GM12878 (cell line): ENCODE measurements at regions not wholly inside any gene's neighbourhood (a gene's known extent, or its start where the extent isn't known, plus 50 kb on each side); places are given as distances from the start of the nearest gene placed in this dataset.

Experiments used
- ATAC-seq: fragments of 200-7000 bp; cut with Tn5 transposase; 3 replicates; pipeline ENCODE4 v1.9.1; 2020; ENCODE audit warnings: mild to moderate bottlenecking, moderate library complexity
- BruUV-seq: library from RNA; stranded (reverse); fragments of 400-500 nt; replicated peaks from 2 replicates; lab custom pipeline; 2021; lab: Mats Ljungman, UMichigan
- CTCF ChIA-PET: fragments of 300-600 bp; sonication (Branson Sonifier 250); formaldehyde crosslinking; extraction: SDS; loops from one replicate; lab custom pipeline; 2021; ENCODE audit warnings: inconsistent platforms; lab: Yijun Ruan, JAX
- POLR2A ChIA-PET: fragments of 350-600 bp; formaldehyde crosslinking; extraction: SDS; loops from one replicate; lab custom pipeline; 2021; ENCODE audit warnings: inconsistent platforms; lab: Charles Lee
- RAD21 ChIA-PET: fragments of 300-600 bp; sonication (Branson Sonifier 250); formaldehyde crosslinking; loops from one replicate; lab custom pipeline; 2023; ENCODE audit warnings: antibody characterized with exemption; ENCODE audit not compliant: unreplicated experiment; lab: Charles Lee
- SMC1A ChIA-PET: fragments of 300-600 bp; sonication (Branson Sonifier 250); formaldehyde crosslinking; loops from one replicate; lab custom pipeline; 2023; ENCODE audit not compliant: unreplicated experiment, uncharacterized antibody; lab: Charles Lee
- DNase-seq: peaks from one replicate; pipeline ENCODE4 v3.0.0-alpha.2; 2011; ENCODE audit warnings: low read depth, low spot score
- FAIRE-seq: peaks from 3 replicates; lab custom pipeline; 2011; peaks lifted over from hg19 to GRCh38; lab: Jason Lieb, UNC
- H2AFZ ChIP-seq: 2 replicates; pipeline ENCODE4 v1.6.0; 2011; ENCODE audit warnings: low read depth, low read length, control low read depth; ENCODE audit not compliant: control insufficient read depth
- H3K27ac ChIP-seq: 2 replicates; pipeline ENCODE4 v1.5.1; 2011; ENCODE audit warnings: control low read depth; ENCODE audit not compliant: control insufficient read depth, insufficient read depth
- H3K27me3 ChIP-seq, 2 experiments: replicated peaks in 1 of 2; 2 replicates each; pipeline versions ENCODE4 v1.6.0 to v1.6.1; 2011; ENCODE audit warnings: low read length in 1 of 2; ENCODE audit not compliant: control insufficient read depth in 2 of 2, insufficient read depth in 2 of 2
- H3K36me3 ChIP-seq, 2 experiments: 2 replicates each; pipeline ENCODE4 v1.5.1; 2011; ENCODE audit warnings: low read length in 1 of 2; ENCODE audit not compliant: control insufficient read depth in 2 of 2, insufficient read depth in 2 of 2
- H3K4me1 ChIP-seq: 2 replicates; pipeline ENCODE4 v1.6.1; 2011; ENCODE audit warnings: mild to moderate bottlenecking, low read length, moderate library complexity, mixed read lengths; ENCODE audit not compliant: control insufficient read depth, insufficient read depth
- H3K4me2 ChIP-seq: 2 replicates; pipeline ENCODE4 v1.6.0; 2011; ENCODE audit warnings: control low read depth; ENCODE audit not compliant: control insufficient read depth, insufficient read depth
- H3K4me3 ChIP-seq: fragments of 200-600 bp; sonication (generic); 2 replicates; pipeline ENCODE4 v1.5.1; 2016
- H3K79me2 ChIP-seq: 2 replicates; pipeline ENCODE4 v1.6.0; 2011; ENCODE audit warnings: low read length; ENCODE audit not compliant: control insufficient read depth, insufficient read depth
- H3K9ac ChIP-seq: 2 replicates; pipeline ENCODE4 v1.8.0; 2011; ENCODE audit warnings: low read length, control low read depth, mixed read lengths; ENCODE audit not compliant: control insufficient read depth, insufficient read depth
- H3K9me3 ChIP-seq: replicated peaks from 3 replicates; pipeline ENCODE4 v1.5.1; 2011; ENCODE audit warnings: mild to moderate bottlenecking, low read length; ENCODE audit not compliant: control insufficient read depth, insufficient read depth
- H4K20me1 ChIP-seq: 2 replicates; pipeline ENCODE4 v1.6.0; 2011; ENCODE audit not compliant: control insufficient read depth, insufficient read depth
- BRCA1 ChIP-seq: IDR thresholded peaks from 2 replicates; pipeline ENCODE4 v1.6.1; 2011; ENCODE audit warnings: low read depth, low read length, improper control_type of control experiment
- CEBPZ ChIP-seq: fragments of 150-350 bp; IDR thresholded peaks from 2 replicates; pipeline ENCODE4 v1.6.1; 2016; ENCODE audit warnings: low read depth, low read length
- CHD2 ChIP-seq: IDR thresholded peaks from 2 replicates; pipeline ENCODE4 v1.6.1; 2011; ENCODE audit warnings: low read depth, low read length, improper control_type of control experiment, borderline replicate concordance
- EGR1 ChIP-seq, 2 experiments: IDR thresholded peaks; 1 replicate in 1 of 2; 2 replicates in 1 of 2; pipeline ENCODE4 v1.6.1; 2011 to 2012; ENCODE audit warnings: low read depth in 2 of 2, low read length in 2 of 2, borderline replicate concordance in 1 of 2, mild to moderate bottlenecking in 1 of 2, moderate library complexity in 1 of 2
- GABPA ChIP-seq: IDR thresholded peaks from 2 replicates; pipeline ENCODE4 v1.6.1; 2014; ENCODE audit warnings: antibody characterized with exemption, low read depth, mild to moderate bottlenecking, inconsistent platforms
- IRF4 ChIP-seq: IDR thresholded peaks from 2 replicates; pipeline ENCODE4 v1.6.1; 2011; ENCODE audit warnings: low read depth, low read length
- NFXL1 ChIP-seq: fragments of 450-650 bp; IDR thresholded peaks from 2 replicates; pipeline ENCODE4 v1.6.1; 2017; ENCODE audit warnings: antibody characterized with exemption, mild to moderate bottlenecking, borderline replicate concordance
- NFYA ChIP-seq: IDR thresholded peaks from 2 replicates; pipeline ENCODE4 v1.6.1; 2011; ENCODE audit warnings: low read depth, mild to moderate bottlenecking, low read length, improper control_type of control experiment, borderline replicate concordance
- RELB ChIP-seq: fragments of 450-650 bp; IDR thresholded peaks from 2 replicates; pipeline ENCODE4 v1.6.1; 2017; ENCODE audit warnings: low read depth, mild to moderate bottlenecking, moderate library complexity
- TCF3 ChIP-seq: IDR thresholded peaks from 2 replicates; pipeline ENCODE4 v1.6.1; 2012; ENCODE audit warnings: low read depth, mild to moderate bottlenecking, low read length, borderline replicate concordance; ENCODE audit not compliant: insufficient read depth
- USF1 ChIP-seq: IDR thresholded peaks from 2 replicates; pipeline ENCODE4 v1.6.1; 2011; ENCODE audit warnings: borderline replicate concordance, low read depth, mild to moderate bottlenecking, moderate library complexity, mixed read lengths, low read length; ENCODE audit not compliant: insufficient read depth; ENCODE audit errors: extremely low read length
- ZBTB4 ChIP-seq: fragments of 450-650 bp; formaldehyde crosslinking; IDR thresholded peaks from 2 replicates; pipeline ENCODE4 v1.4.0; 2022; ENCODE audit warnings: mild to moderate bottlenecking, moderate library complexity
- in situ Hi-C: fragments of 300-500 bp; cut with MboI; formaldehyde crosslinking; loops from 9 replicates; pipeline ENCODE4 v1.14.3; 2018; ENCODE audit warnings: mixed read lengths
- intact Hi-C: fragments of 100-400 bp; cut with micrococcal nuclease; formaldehyde crosslinking; loops from one replicate; pipeline ENCODE4 v1.14.2; 2022; ENCODE audit not compliant: unreplicated experiment

- TF ChIP-seq RELB (no peak), USF1 (no peak), GABPA (no peak), NFYA (no peak), IRF4 (no peak), ZBTB4 (CRISPR knock-in tag) (no peak), BRCA1 (no peak)
These were observed 88.3 kb upstream of the HTR1E start (continued) for GRCh38 chr6:86848986-86849385.

GRCh38 chr6:86832686-86833085 lies 104.6 kb upstream of the HTR1E start:
- BruUV-seq: no TSS peak
- Histone ChIP-seq H3K27me3 (no peaks in the 10 kb centered on the region), H3K27ac (no peak overlapping the region), H3K4me2 (no peak overlapping the region), H3K4me3 (no peak overlapping the region), H3K4me1 (no peaks in the 10 kb centered on the region), H3K79me2 (no peaks in the 10 kb centered on the region), H3K9ac (no peak overlapping the region), H2AFZ (no peak overlapping the region), H3K9me3 (no peaks in the 10 kb centered on the region), H4K20me1 (no peaks in the 10 kb centered on the region), H3K36me3 (no peaks in the 10 kb centered on the region)
- ChIA-PET RAD21 (no interaction called here), POLR2A (no interaction called here), SMC1A (no interaction called here), CTCF (no interaction called here)
- in situ Hi-C loops (no loop called here), intact Hi-C loops (no loop called here)
- FAIRE-seq: no peak
- no peak for DNase-seq
- ATAC-seq: no peak
- no peak for TF ChIP-seq CEBPZ
- TF ChIP-seq CHD2: no peak
- no peak for TF ChIP-seq NFXL1
- no peak for TF ChIP-seq EGR1 (IDR thresholded peaks at IDR 0.05; ENCODE audit: borderline replicate concordance in 1 of 2, low read depth in 2 of 2, low read length in 2 of 2)
- no peak for TF ChIP-seq TCF3
